H1 (cell line): ENCODE measurements at regions not wholly inside any gene's neighbourhood (a gene's known extent, or its start where the extent isn't known, plus 50 kb on each side); places are given as distances from the start of the nearest gene placed in this dataset.

Source experiments
- ASH2L ChIP-seq: fragments of 200-600, 300-600 bp; sonication (generic); IDR thresholded peaks from one replicate; pipeline ENCODE4 v1.7.1; 2017; ENCODE audit warnings: low read length
- BCL11A ChIP-seq, 2 experiments: IDR thresholded peaks; one replicate each; pipeline ENCODE4 v1.6.1; 2011; ENCODE audit warnings: low read depth in 2 of 2, low read length in 2 of 2, mild to moderate bottlenecking in 2 of 2
- EZH2 ChIP-seq: fragments of 200-600 bp; sonication (generic); IDR thresholded peaks from 2 replicates; pipeline ENCODE4 v1.7.1; 2012; ENCODE audit warnings: low read depth, mild to moderate bottlenecking, moderate library complexity, low read length, inconsistent platforms; ENCODE audit not compliant: severe bottlenecking
- GTF2F1 ChIP-seq: IDR thresholded peaks from 2 replicates; pipeline ENCODE4 v1.6.1; 2012; ENCODE audit warnings: low read depth, low read length, improper control_type of control experiment, borderline replicate concordance
- TAF7 ChIP-seq: optimal IDR thresholded peaks from 2 replicates; pipeline ENCODE3; 2011; ENCODE audit warnings: low read depth, mild to moderate bottlenecking, inconsistent platforms, low read length, moderate library complexity, borderline replicate concordance
- TF ChIP-seq, protein P1 (sequence below), 3 experiments: IDR thresholded peaks; 1 replicate in 2 of 3; 2 replicates in 1 of 3; pipeline versions ENCODE4 v1.5.1 to v1.6.1; 2011; ENCODE audit warnings: low read length in 3 of 3, mild to moderate bottlenecking in 3 of 3, inconsistent platforms in 2 of 3, low read depth in 1 of 3, moderate library complexity in 1 of 3; ENCODE audit not compliant: insufficient read depth in 1 of 3; ENCODE audit errors: control extremely low read depth in 1 of 3
- TF ChIP-seq, protein P2 (sequence below): IDR thresholded peaks from 2 replicates; pipeline ENCODE4 v1.6.1; 2012; ENCODE audit warnings: inconsistent platforms

DNA sequence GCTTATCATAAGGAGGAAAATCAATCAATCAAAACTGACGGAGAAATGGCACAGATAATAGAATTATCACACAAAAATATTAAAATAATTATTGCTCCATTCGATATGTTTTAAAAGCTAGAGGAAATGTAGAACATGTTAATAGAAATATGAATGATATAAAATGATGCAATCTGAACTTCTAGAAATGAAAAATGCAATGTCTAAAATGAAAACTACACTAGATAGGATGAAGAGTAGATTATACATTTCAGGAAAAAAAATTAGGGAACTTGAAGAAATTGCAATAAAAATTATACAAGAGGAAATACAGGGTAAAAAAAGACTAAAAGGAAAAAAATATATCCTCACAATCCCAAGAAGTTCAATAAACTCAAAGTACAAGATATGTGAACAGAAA is 80.2 kb upstream of the TP63 start:
- TF ChIP-seq GTF2F1 (no peak), ASH2L (no peak), EZH2 (no peak), TAF7 (no peak), BCL11A (IDR thresholded peaks at IDR 0.05; ENCODE audit: low read depth in 2 of 2, low read length in 2 of 2) (no peak)
- TF ChIP-seq, protein P1, sequence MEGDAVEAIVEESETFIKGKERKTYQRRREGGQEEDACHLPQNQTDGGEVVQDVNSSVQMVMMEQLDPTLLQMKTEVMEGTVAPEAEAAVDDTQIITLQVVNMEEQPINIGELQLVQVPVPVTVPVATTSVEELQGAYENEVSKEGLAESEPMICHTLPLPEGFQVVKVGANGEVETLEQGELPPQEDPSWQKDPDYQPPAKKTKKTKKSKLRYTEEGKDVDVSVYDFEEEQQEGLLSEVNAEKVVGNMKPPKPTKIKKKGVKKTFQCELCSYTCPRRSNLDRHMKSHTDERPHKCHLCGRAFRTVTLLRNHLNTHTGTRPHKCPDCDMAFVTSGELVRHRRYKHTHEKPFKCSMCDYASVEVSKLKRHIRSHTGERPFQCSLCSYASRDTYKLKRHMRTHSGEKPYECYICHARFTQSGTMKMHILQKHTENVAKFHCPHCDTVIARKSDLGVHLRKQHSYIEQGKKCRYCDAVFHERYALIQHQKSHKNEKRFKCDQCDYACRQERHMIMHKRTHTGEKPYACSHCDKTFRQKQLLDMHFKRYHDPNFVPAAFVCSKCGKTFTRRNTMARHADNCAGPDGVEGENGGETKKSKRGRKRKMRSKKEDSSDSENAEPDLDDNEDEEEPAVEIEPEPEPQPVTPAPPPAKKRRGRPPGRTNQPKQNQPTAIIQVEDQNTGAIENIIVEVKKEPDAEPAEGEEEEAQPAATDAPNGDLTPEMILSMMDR (IDR thresholded peaks at IDR 0.05; ENCODE audit: control extremely low read depth in 1 of 3, insufficient read depth in 1 of 3, low read depth in 1 of 3, low read length in 3 of 3), result no peak
- TF ChIP-seq, protein P2, sequence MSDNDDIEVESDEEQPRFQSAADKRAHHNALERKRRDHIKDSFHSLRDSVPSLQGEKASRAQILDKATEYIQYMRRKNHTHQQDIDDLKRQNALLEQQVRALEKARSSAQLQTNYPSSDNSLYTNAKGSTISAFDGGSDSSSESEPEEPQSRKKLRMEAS, result no peak
